ENCODE measurements at regions not wholly inside any gene's neighbourhood (a gene's known extent, or its start where the extent isn't known, plus 50 kb on each side); places are given as distances from the start of the nearest gene placed in this dataset.
"Not testable (repeated sequence)": the region's sequence is repeated elsewhere in the genome, so short reads cannot be mapped to it uniquely, and the experiment has no call there.

- H3K27me3 ChIP-seq (ENCODE audit: control insufficient read depth, insufficient read depth, low read length); H3K36me3 ChIP-seq (ENCODE audit: control insufficient read depth, insufficient read depth, low read length); DNase-seq; H3K27ac ChIP-seq (ENCODE audit: low read length); H3K4me1 ChIP-seq (ENCODE audit: control insufficient read depth, insufficient read depth, low read length); H3K9me3 ChIP-seq (ENCODE audit: control insufficient read depth, low read depth, low read length); H3K4me3 ChIP-seq (ENCODE audit: low read length): not testable (repeated sequence)
- no CpG with 5 or more reads among the region's 5 CpGs for WGBS (ENCODE audit: insufficient coverage, low lambda C conversion rate)
Measured at GRCh38 chr4:8673106-8673505, 80.5 kb downstream of the CPZ start.

GRCh38 chr4:8672486-8672885 lies 79.9 kb downstream of the CPZ start:
- WGBS (ENCODE audit: insufficient coverage, low lambda C conversion rate), result no CpG with 5 or more reads among the region's 9 CpGs
- no peaks in the 10 kb centered on the region for H3K4me1 ChIP-seq (ENCODE audit: control insufficient read depth, insufficient read depth, low read length)
- no peak overlapping the region for H3K27ac ChIP-seq (ENCODE audit: low read length)
- H3K36me3 ChIP-seq (ENCODE audit: control insufficient read depth, insufficient read depth, low read length), result no peaks in the 10 kb centered on the region
- no peak overlapping the region for H3K4me3 ChIP-seq (ENCODE audit: low read length)
- DNase-seq, result no peak
- no peaks in the 10 kb centered on the region for H3K27me3 ChIP-seq (ENCODE audit: control insufficient read depth, insufficient read depth, low read length)
- H3K9me3 ChIP-seq (ENCODE audit: control insufficient read depth, low read depth, low read length), result no peaks in the 10 kb centered on the region

- Histone ChIP-seq H3K27ac (ENCODE audit: low read length) (no peak overlapping the region), H3K36me3 (ENCODE audit: control insufficient read depth, insufficient read depth, low read length) (no peaks in the 10 kb centered on the region), H3K4me1 (ENCODE audit: control insufficient read depth, insufficient read depth, low read length) (no peaks in the 10 kb centered on the region), H3K4me3 (ENCODE audit: low read length) (no peak overlapping the region), H3K27me3 (ENCODE audit: control insufficient read depth, insufficient read depth, low read length) (no peaks in the 10 kb centered on the region), H3K9me3 (ENCODE audit: control insufficient read depth, low read depth, low read length) (no peaks in the 10 kb centered on the region)
- DNase-seq, result no peak
- 60% methylated on average over 1 of the region's 10 CpGs for WGBS (ENCODE audit: insufficient coverage, low lambda C conversion rate)
Measured at GRCh38 chr4:8671712-8672290, 79.2 kb downstream of the CPZ start.
